GM21723 (cell line): ENCODE measurements at regions not wholly inside any gene's neighbourhood (a gene's known extent, or its start where the extent isn't known, plus 50 kb on each side); places are given as distances from the start of the nearest gene placed in this dataset.
"Not testable (repeated sequence)": the region's sequence is repeated elsewhere in the genome, so short reads cannot be mapped to it uniquely, and the experiment has no call there.

ENCODE experiments used
- ATAC-seq: cut with Tn5 transposase; IDR thresholded peaks from one replicate; pipeline ENCODE4 v1.9.1; 2021; ENCODE audit warnings: mild to moderate bottlenecking, moderate library complexity; ENCODE audit not compliant: unreplicated experiment

DNA sequence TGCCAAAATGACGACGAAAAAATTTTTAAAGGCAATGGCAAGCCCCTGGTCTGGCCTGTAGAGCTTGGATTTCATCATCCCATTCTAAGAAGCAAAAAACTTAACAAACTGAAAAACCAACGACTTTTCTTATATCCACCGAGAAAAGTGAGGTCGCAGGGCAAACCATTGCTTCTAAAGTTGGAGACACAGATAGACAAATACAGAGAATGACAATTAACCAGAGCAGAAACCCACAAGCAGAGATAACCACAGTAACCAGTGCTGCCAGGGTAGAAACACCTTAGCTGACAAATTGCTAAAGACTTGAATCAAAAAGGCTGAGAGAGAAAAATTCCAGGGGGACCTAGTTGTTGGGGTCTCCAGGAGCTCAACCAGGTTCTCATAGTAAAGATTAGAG lies 386.5 kb upstream of the SGO1 start:
- ATAC-seq: no peak

DNA sequence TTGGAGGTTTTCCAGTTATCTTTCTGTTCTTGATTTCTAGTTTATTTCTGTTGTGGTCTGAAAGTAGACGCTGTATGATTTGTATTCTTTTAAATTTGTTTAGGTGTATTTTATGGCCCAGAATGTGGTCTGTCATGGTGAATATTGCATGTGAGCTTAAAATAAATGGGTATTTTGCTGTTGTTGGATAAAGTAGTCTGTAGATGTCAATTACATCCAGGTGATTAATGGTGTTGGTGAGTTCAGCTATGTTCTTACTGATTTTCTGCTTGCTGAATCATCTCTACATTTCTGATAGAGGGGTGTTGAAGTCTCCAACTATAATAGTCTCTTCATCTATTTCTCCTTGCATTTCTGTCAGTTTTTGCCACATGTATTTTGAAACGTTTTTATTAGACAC lies 383.3 kb upstream of the SGO1 start:
- no peak for ATAC-seq

DNA sequence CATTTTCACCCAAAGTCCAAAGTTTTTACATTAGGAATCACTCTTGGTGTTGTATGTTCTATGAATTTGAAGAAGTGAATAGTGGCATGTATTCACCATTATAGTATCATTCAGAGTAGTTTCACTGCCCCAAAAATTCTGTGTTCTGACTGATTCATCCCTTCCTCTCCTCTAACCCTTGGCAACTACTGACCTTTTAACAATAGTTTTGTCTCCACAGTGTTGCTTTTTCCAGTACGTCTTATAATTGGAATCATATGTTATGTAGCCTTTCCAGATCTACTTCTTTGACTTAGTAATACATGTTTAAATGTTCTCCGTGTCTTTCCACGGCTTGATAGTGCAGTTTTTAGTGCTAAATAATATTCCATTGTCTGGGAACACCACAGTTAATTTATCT lies 379.0 kb upstream of the SGO1 start:
- ATAC-seq: no peak

DNA sequence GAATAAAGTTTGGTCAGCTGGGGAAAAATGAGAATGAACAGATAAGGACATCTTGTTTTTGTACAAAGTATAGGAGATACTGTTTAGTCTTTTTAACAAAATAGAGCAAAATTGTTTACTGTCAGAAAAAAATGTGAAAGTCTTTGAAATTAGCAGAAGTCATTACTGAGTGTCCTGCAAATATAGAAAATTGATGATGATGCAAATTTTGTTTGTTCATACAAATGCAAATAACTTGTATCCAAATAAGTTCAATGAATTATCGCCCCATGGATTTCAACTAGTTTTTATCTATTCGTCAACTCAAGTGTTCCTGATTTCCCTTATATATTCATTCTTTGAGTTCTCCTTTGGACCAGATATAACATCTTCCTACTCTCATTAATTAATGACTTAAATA lies 378.0 kb upstream of the SGO1 start:
- ATAC-seq: no peak

DNA sequence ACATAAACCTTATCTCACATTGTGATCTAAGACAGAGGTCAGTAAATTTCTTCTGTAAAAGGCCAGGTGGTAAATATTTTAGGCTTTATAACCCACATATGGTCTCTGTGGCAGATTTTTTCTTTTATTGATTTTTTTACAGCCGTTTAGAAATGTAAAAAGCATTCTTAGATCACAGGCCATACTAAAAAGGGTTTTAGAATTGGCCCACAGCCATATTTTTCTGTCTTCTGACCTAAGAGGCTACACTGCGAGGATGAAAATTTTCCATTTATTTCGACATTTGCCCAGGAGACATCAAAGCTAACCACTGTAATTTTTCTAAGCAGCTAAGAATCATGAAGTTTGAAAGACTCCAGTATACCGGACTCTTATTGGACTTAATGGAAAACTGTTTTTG lies 377.2 kb upstream of the SGO1 start:
- ATAC-seq: no peak

DNA sequence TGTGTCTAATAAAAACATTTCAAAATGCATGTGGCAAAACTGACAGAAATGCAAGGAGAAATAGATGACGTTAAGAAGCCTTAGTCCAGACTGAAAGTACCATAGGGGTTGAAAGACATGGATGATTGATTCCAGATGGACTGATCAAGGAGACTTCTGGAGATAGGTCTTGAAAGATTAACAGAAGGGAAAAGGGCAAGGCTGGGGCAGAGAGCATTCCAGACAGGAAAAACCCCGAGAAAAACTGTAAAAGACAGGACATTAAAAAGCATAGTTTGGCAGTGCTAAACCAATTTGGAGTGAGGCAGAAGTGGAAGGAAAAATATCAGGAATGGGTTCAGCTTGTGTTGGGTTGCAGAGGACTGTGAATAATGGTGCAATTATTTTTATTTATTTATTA lies 375.2 kb upstream of the SGO1 start:
- no peak for ATAC-seq

DNA sequence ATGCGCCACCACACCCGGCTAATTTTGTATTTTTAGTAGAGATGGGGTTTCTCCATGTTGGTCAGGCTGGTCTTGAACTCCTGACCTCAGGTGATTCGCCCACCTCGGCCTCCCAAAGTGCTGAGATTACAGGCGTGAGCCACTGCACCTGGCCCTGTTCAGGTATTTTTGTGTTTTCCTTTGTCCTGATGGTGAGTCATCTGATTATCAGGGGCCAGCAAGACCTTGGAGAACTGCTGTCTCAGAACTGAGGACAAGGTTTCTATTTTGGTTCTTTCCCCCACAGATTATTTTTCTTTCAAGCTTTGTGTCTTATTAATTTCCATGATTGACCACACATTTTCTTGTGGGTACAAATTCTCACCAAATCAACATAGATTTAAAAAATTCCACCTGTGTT lies 374.4 kb upstream of the SGO1 start:
- not testable (repeated sequence) for ATAC-seq

DNA sequence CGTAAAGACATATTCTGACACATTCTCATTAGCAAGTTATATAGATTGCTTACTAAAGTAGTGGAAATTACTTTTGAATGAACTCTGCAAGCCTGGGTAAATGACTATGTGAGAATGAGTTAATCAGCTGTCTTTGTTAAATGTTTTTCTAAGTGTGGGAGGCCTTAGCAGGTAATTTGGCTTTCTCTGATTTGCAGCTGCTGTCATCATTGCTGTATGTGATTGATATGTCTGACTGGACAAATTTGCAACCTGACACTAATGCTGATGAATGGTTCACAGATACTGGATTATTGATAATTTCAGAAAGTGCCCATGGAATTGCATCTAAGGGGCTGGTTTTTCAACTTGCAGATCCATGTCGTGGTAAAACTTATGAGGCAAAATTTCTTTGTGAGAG lies 372.2 kb upstream of the SGO1 start:
- ATAC-seq: no peak

DNA sequence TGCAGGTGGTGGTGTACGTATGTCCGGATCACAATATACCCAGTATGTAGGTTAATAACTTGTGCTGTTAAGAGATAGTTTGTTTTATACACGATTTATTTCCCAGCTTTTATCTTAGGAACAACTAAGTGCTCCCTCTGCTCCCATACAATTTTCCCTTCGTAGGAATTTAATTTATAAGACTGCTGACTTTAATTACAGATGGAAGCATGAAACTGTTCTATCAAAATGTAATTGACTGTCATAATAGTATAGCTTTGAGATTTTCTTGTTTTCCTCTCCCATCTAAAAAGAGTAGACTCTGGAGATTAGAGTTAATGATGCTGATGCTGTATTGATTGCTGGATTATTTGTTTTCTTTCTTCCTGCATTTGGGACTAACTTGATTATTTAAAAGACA lies 370.7 kb upstream of the SGO1 start:
- ATAC-seq: no peak

DNA sequence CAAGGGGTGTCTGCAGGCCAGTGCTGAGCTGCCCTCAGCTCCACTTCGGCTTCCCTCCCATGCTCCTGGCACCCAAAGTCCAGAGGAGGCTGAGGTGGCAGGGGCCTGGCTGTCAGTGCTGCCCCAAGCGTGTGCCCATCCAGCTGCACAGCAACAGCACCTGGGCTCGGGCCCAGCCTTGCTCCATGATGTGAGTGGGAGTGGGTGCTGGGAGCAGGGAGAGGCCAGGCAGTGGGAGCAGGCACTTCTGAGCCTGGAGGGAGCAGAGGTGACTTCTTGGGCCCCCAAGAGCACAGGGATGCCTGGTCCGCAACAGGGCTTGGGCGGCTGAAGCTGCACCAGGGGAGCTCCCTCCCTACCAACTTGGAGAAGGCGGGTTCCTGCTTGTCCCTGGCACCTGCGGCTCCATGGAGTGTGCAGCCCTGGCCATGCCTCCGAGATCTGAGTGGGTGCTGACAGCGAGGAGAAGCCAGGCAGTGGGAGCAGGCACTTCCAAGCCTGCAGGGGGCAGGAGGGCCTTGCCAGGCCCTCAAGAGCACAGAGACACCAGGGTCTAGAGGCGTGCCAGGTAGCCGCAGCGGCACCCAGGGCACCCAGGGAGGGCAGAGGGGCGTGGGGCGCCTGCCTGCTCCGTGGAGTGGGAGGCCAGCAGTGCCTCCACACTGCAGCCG lies 366.7 kb upstream of the SGO1 start:
- no peak for ATAC-seq

DNA sequence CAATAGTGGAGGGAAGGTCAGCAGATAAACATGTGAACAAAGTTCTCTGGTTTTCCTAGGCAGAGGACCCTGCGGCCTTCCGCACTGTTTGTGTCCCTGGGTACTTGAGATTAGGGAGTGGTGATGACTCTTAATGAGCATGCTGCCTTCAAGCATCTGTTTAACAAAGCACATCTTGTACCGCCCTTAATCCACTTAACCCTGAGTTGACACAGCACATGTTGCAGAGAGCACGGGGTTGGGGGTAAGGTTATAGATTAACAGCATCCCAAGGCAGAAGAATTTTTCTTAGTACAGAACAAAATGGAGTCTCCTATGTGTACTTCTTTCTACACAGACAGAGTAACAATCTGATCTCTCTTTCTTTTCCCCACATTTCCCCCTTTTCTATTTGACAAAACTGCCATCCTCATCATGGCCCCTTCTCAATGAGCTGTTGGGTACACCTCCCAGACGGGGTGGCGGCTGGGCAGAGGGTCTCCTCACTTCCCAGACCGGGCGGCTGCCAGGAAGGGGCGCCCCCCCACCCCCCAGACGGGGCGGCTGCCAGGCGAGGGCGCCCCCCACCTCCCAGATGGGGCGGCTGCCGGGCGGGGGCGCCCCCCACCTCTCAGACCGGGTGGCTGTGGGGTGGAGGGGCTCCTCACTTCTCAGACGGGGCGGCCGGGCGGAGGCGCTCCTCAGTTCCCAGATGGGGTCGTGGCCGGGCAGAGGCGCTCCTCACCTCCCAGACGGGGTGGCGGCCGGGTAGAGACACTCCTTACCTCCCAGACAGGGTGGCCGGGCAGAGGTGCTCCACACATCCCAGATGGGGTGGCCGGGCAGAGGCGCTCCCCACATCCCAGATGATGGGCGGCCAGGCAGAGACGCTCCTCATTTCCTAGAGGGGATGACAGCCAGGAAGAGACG lies 361.6 kb upstream of the SGO1 start:
- not testable (repeated sequence) for ATAC-seq

DNA sequence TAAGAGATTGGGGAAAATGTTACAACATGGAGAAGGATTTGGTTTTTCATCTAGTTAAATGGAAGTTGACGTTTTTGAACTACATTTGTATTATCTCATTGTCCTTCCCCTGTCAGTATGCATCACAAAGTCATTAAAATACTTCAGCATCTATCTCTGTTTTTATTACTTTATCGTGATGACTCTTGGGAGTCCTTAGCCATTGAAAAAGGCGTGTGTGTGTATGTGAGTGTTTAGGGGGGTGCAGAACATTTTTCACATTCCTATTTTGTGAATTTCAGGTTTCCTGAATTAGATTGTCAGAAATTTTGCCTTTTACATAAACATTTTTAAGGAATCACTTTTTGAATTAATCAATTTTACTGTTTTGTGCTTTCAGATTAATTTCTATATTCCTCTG lies 360.6 kb upstream of the SGO1 start:
- no peak for ATAC-seq

DNA sequence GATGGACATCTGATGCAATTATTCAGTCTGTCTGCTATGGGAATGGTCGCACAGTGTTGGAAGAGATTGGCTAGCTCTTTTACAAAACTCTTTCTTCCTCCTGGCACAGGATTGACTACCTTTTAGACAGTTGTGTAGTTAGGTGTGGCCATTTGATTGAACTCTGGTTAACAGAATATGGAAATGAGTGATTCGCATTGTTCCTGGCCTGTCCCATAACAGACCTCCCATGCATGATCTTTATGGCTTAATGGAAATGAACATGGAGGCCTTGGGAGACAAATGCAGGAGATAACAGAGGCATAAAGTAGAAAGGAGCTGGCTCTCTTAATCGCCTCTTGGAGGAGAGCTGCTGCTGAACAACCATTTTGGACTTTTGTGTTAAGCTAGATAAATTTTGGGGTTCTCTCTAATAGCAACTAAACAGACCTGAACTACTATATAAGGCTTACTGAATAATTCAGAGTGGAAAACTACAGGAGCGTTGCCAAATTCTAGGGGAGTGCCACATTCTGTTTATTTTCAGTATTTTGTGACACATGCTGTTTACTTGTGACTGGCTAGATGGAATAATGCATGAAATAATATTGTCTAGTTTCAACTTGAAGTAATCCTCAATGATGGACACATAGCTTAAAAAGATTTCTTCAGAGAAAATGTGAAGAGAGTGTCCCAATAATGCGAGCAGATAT lies 357.7 kb upstream of the SGO1 start:
- ATAC-seq: no peak

DNA sequence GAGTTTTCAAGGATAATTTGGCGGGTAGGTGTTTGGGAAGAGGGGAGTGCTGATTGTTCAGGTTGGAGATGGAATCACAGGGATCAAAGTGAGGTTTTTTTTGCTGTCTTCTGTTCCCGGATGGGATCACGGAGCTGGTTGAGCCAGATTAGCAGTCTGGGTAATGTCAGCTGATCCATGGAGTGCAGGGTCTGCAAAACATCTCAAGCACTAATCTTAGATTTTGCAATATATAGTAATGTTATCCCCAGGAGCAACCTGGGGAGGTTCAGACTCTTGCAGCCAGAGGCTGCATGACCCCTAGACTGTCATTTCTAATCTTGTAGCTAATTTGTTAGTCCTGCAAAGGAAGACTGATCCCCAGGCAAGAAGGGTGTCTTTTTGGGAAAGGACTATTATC lies 354.1 kb upstream of the SGO1 start:
- ATAC-seq: no peak

DNA sequence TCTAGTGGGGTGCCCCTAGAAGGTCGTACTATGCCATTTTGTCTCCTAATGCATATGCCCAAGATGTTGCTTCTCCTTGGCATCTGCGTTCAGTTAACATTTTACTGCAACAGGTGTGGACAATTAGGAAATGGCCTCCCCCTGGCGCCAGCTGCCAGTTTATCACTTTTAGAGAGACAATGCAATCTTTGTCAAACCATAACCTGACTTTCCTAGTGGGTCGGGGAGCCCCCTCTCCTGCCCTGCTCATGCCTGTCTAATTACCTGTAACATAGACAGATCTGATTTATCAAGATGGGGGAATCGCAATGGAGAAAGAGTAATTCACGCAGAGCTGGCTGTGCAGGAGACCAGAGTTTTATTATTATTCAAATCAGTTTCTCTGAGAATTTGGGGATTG lies 353.7 kb upstream of the SGO1 start:
- no peak for ATAC-seq

DNA sequence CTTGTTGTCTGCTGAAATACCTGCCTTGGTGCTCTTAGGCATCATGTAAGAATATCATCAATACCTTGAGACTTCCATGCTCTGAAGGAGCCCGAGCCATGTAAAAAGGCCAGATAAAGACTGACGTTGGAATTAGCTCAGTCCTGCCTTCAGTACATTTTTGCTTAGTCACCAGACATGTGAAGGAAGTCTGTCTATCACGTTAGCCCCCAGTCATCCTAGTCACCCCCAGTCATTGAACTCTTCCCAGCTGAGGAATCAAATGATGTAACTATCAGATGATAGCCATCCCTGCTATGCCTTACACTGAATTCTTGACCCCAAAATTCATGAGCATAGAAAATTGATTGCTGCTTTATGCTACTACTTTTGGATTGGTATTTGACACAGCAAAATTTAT lies 351.2 kb upstream of the SGO1 start:
- ATAC-seq: no peak

DNA sequence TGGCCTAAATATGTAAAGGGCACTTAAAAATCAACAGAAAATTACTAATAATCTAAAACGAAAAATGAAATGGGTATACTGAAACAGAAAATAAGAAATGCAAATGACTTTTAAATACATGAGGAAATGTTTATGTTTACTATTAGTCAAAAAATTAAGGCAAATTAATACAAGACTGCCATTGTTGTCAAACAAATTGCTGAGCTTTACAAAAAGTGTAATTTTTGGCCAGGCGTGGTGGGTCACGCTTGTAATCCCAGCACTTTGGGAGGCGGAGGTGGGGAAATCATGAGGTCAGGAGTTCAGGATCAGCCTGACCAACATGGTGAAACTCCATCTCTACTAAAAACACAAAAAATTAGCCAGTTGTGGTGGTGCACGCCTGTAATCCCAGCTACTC lies 343.9 kb upstream of the SGO1 start:
- ATAC-seq: no peak

DNA sequence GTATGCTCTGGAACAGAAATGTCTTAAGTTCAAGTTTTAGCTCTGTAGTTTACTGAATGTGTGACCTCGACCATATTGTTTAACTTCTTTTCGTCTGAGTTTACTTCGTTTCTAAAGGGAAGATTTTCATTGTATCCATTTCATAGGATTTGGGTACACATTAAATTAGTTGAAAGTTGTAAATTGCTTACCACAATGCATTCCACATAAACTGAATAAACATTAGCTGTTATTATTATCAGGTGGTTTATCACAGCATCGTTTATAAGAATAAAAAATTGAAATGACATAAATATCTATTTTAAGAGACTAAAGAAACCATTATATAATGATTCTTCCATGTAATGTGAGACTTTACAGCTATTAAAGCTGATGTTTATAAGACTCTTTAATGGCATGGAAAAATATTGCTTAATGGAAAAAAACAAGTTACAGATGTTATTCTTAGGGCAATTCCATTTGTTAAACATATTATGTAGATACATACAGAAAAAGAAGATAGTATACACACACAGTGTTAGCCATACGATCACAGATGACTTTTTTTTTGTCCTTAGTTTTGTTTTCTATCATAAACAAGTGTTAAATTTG lies 342.3 kb upstream of the SGO1 start:
- ATAC-seq: no peak

DNA sequence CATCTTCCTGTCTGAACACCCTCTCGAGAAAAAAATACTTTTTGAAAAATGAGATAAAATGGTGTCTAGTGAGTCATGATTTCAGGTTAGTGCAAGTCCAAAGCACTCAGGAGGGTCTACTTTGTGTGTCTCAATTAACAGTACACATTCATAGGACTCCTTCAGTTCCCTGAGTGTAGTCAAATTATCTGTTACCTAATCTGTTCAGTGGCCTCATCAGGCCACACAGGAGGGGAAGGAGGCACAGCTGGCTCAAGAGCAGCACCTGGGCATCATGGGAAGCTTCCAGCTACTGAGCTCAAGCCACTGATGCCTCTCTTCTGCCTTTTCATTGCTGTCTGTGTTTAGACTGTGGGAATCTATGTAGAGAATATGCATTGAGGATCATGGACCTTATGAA lies 341.4 kb upstream of the SGO1 start:
- no peak for ATAC-seq

DNA sequence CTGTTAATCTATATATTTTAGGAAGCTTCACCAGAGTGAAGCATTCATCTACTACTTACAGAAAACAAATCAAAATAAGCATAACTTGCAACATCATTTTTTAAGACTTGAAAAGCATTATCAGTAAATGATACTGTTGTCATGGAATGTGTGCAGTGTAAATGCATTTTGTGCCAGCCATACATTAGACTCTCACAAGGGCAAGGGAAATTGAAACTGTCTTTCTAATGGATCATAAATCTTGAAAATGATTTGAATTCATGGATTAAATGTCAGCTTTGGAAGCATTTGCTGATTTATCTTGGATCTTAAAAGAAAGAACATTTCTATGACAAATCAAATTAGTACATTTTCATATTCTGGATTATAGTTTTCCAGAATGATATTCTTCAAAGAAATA lies 338.3 kb upstream of the SGO1 start:
- ATAC-seq: no peak

DNA sequence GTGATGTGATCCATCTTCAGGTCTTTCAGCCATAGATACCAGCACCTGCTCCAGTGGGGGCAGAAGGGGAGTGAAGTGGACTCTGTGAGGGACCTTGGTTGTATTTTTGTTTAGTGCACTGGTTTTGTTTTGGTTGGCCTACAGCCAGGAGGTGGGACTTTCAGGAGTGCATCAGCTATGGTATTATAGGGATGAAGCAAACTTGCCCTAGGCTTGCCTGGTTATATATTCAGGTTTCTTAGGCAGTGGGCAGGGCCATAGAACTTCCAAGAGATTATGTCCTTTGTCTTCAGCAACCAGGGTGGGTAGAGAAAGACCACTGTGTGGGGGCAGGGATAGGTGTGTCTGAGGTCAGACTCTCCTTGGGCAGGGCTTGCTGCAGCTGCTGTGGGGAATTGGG lies 337.3 kb upstream of the SGO1 start:
- ATAC-seq: no peak

DNA sequence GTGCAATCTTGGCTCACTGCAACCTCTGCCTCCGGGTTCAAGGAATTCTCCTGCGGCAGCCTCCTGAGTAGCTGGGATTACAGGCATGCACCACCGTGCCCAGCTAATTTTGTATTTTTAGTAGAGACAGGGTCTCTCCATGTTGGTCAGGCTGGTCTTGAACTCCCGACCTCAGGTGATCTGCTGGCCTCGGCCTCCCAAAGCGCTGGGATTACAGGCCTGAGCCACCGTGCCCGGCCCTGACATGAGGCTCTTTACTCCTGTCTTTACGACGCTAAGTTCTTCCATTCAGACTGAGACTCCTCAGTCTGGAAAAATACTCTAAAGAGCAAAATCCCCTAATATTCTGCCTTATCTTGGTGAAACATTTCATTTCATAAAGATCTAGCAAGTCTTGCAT lies 331.3 kb upstream of the SGO1 start:
- not testable (repeated sequence) for ATAC-seq
